ENCODE measurements at regions not wholly inside any gene's neighbourhood (a gene's known extent, or its start where the extent isn't known, plus 50 kb on each side); places are given as distances from the start of the nearest gene placed in this dataset.

DNA sequence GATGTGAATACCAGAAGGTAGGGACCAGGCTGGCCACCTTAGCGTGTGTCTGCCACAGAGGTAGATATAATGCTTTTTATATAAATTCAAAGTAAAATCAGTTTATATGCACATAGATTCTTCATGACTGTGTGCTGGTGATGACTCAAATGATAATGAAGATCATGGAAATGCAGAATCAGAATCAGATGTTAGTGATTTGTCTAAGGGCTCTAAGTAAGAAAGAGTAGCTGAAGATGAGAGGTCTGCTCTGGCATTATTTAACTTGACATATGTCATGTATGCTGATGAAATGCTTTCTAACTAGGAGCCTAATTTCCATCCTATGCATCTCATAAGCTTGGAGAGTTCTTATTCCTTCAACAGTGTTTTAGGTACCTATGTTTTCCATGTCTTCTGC is 50.3 kb upstream of the DPH6 start:
- DNase-seq = no peak

DNA sequence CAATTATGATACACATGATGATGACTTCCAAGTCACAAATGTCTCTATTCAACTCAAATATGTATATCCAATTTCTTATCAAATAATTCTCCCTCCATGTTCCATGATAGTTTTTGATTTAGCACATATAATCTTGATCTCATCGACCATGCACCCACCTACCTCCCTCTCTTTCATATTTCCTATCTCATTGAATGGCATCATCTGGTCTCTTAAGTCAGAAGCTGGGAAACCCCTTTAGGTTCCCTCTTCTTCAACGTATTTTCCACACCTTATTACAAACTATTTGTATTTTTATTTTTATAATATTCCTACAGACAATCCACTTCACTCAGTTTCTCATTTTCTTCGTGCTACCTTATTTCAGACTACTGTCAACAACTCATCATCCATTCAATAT is 56.9 kb upstream of the DPH6 start:
- no peak for DNase-seq

DNA sequence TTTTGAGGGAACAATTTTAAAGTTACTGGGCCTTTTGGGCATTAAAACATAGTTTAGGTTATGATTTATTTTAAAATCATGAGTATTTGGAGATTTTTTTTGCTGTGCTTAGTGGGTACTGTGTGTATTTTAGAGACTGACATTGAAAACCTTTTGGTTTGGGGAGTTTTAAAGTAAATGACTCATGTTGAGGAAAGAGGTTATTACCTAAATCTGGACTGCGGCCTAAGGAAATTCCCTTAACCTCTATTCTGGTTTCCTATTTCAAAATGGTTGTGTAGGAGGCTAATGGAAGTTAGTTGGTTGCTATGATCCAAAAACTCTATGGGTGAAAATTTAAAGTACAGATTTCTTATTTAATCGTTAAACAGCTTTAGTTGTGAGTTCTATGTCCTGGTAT is 57.3 kb upstream of the DPH6 start:
- no peak for DNase-seq

DNA sequence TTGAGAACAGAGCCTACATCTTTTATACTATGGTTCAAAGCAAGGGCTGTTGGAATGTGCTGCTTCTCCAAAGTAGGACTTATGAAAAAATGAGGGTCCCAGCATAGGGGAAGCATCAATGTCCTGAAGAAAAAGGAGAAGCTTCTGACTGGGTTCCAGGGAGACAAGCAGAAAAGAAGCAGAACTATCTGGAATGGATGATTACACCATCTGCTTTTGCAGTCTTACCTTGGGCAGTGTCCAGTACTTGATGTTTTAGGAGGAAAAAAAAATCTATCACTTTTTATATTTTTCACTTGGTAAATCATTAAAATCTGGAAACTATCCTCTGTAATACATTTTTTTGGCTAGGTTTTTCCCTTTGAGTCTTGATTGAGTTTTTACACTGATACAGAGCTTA is 57.9 kb upstream of the DPH6 start:
- no peak for DNase-seq

DNA sequence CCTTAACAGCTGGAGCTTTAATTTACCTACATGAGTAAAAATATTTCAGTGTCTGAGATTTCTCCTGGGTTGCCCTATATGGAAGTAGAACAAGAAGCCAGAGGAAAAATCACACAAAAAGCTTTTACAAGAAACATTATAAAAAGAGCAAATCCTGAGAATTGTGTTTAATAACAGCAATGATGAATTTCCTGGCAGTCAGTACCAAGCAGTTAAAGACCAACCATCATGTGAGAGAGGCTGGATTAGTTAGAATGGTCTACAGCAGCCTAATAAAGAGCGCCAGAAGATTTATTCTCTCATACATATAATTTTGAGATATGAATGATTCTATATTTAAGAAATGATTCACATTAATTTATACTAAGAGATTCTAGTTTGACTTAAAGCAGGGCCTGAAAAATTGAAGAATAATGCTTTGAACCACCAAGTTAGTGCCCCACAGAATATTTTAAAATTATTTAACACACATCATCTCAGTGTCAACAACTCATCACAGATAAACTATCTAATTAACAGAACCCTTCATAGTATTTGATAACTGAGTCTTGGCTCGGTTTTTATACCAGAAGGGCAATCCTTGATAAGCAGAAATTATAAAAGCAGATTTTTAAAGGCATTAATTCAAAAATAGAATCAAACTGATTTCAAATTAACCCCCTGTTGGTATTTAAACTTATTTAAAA is 59.9 kb upstream of the DPH6 start:
- DNase-seq = no peak

DNA sequence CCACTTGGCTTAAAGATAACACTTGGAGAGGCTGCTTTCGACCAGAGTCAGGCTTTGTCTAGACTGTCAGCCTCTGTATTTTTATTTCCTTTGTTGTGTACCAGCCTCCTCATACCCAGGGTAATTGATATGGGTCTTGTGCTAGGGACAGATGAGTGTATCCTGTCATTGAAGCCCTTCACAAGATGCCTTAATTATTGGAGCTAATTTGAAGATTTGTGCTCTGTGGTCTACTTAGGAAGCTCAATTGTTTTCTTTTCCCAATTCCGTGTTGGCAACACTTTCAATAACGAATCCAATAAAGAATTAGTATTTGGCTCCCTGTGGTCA is 60.5 kb upstream of the DPH6 start:
- no peak for DNase-seq

DNA sequence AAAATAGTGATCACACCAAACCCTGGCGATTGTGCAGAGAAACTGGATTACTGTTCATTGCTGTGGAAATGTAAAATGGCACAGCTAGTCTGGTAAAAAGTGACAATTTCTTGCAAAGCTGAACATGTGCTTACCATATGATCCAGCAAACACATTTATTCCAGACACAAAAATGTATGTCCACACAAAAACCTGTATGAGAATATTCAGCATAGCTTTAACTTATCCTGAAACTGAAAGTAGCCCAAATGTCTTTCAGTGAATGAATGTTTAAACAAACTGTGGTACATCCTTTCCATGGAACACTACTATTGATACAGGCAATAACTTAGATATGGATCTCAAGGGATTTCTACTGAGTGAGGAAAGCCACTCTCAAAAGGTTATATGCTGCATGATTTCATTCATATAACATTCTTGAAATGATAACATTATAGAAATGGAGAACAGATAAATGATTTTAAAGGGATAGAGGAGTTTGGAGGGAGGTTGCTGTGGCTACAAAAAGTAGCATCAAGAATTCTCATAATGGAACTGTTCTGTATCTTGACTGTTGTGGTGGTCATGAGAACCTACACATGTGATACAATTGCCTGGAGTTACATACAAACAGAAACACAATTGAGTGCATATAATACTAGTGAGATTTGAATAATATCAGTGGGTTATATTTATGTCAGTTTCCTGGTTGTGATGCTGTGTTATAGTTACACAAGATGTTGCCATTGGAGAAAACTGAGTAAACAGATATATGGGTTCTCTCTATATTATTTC is 70.7 kb upstream of the DPH6 start:
- DNase-seq = no peak

DNA sequence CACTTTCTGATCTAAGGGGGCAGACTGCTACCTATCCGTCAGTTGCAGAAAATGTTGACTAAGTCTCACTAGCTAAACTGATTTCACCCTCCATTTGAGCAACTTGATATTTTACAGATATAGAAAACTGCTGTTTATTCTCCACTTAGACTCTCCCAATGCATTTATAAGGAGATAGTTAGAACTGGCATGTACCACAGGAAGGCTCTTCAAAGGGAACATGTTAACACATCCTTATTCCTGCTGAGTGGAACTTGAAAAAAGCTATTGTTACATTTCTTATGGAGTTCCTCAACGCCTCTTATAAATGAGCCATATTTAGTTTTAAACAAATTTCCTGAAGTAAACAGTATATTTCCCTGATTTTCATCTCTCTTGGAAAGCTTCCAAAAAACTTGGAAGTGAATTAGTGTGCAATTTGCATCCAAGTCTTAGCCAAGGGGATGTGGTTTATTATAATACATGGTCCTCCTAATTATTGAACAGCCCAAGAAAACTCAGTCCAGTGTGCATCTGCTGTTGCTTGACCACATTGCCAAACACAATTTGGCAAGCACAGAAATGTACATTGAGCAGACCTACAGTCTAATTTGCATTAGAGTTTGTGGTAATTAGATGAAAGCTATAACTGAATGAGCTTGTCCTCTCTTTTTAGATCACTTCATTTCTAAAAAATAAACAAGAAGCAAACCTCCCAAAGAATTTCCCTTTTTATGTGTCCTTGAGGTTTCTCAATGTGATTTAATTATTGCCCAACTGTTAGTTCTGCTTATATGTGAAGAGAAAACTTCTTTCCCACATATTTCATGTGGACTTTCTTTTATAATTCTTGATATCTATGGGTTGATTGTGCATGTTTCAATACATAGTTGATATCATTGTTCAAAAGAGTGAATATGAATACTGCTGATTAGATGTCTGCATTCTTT is 72.6 kb upstream of the DPH6 start:
- DNase-seq = no peak

DNA sequence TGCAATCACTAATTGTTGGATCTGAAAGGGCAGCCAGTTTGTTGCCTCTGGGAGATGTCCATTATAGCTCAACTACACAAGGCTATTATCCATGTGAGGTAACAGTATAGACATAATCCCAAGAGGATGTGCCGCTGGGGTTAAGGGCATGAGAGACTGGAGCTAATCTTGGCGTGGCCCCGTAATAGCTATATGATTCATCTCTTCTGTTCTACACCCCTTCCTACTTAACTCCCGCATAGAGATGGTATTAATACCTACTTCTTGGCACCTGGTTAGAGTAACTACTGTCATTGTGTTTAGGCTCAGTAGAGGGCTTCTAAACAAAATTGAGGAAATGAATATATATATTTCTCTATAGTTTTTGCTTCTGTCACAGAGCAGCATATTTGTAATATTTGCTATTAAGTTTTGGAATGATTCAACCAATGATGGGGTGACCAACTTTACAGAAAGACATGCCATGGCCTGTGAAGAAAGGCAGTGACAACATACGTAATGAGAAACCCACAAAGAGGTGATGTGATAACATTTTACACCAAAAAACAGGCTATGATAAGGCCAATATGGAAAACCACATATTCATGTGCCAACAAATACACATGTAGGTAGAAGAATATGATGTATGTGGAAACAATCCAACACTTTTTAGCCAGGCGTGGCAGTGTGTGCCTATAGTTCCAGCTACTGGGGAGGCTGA is 76.8 kb upstream of the DPH6 start:
- DNase-seq = no peak

DNA sequence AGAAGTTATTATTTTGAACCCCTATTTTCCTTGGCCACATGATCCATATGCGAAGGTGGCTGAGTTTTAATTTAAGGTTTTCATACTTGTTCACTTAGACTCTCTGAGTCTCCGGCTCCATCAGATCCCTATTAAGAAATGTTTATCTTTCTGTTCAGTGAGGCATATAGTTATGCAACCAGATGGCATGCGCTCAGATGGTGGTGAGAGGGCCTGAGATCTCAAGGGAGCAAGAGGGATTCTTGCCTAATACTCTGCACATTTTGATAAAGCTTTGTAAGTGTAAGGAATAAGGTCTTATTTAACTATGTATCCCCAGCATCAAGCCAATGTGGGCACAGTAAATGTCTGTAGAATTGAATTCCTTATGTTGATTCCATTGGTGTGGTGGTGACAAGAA is 78.9 kb upstream of the DPH6 start:
- no peak for DNase-seq

DNA sequence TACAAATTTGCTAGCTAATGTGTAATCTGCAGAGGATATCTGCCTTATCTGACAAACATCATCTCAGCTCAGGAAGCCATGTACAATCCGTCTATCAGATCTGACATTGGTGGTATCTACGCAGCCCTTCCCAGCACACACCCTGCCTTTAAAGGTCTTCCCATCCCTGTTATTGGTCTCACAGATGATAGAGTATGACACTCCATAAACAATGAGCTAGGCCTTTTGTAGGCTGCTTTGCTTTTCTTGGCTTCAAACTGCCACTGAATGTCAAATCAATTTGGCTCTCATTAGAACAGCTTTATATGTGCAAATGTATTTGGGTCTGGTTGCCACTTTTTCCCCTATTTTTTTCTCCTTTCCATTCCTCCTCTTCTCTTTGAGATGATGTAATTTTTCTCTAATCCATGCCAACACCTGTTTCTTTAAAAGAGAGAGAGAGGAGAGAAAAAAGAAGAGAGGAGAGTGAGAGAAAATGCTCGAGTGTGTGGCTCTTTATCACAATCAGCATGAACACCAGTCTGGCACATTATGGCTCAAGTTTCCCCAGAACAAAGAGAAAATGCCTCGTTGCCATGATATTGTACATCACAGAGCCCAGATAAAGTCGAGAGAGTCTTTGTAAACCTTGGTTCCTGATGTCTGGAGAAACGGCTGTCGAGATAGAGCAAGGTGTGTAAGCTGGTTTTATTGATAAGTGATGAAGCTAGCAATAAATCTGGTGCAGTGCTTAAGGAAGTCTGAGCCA is 80.8 kb upstream of the DPH6 start:
- DNase-seq = no peak

DNA sequence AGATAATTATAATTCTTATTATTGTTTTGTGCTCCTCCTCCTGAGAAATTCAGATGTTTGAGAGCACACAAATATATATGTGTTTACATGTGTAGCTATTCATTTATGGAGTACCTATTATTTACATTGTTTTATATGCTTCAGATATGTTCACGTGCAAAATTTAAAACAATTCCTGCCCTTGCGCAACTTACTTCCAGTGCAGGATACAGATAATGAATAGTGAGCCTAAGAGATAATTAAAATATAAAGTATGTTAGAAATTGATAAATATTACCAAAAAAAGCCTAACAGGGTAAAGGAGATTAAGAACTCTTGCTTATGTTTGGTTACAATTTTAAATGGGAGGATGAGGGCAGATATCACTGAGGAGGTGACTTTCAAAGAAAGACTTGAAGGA is 81.7 kb upstream of the DPH6 start:
- no peak for DNase-seq

DNA sequence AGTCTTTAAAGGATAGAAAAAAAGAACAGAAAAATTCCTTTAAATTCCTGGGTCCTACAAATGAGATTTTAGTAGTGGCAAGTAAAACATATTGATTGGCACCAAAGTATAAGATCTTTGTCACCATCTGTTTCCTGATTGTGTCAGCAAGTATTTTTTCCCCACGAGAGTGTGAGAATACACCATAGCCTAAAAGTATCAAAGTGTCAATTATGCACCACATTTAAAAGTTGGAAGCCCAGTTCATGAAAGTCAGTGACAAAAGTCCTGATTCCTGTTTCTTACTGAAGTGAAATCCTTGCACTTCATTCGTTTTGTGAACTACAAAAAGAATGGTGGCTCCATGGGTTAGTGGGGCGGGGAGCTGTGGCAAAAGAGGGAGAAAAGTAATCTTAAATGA is 83.8 kb upstream of the DPH6 start:
- no peak for DNase-seq

DNA sequence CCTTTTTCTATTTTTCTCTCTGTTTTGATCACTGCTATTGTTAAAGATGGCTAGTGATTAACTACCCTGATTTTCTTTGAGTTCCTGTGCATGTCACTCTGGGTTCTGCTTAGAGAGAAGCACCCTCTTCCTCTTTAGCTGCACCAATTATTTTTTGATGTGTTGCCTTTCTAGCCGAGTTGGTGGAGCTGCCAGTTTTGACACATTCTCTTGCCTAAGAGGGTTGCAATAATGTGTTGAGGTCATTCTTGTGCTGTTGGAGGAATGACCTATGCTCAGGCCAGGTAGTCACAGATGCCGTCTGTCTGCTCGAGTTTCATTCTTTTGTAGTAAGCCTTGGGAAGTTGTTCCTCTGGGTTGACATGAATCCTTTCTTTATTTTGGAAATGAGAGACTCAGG is 84.6 kb upstream of the DPH6 start:
- no peak for DNase-seq

DNA sequence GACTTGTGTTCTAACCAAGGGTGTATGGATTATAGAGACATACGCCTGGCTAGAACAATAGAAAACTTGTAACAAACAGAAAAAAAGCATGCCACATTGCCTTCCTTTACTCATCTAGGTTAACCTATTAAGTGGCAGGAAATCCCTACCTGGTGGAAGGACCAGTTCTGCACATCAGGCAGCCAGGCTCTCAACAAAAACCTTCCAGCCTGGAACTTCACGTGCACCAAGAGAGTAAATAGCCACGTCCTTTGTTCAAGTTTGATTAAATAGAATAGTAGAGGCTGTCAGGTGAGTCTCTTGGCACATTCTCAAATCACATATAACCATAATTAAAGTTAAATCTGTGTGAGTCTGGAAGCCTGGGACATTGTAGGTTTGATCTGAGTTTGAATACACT is 85.0 kb upstream of the DPH6 start:
- DNase-seq = no peak

DNA sequence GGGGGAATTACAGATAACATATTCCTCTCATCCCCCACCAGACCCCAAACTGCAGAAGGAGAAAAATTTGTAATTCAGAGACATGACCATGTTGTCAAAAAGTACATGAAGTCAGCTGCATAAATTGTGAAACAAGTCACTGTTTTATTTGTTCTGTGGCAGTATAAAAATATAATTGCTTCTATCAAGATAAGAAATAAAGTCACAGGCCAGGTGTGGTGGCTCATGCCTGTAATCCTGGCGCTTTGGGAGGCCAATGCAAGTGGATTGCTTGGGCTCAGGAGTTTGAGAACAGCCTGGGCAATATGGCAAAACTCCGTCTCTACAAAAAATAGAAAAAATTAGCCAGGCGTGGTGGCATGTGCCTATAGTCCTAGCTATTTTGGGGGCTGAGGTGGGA is 87.7 kb upstream of the DPH6 start:
- no peak for DNase-seq

DNA sequence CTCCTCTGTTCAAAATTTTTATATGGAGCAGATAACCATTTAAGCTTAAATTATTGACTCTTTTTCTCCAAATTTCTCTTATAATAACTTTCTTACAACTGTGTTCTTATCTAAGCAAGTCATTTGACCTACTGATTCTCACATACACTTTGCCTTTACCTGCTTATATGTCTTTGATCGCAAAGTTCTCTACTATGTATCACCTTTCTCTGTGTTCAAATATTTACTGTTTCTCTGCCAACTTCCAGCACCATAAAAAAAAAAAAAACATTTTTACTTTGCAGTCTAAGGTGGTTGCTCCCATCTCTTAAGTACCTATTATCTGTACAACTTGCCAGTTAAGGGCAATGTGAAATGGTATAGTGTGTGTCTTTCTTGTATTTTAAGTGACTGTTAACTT is 100.8 kb upstream of the DPH6 start:
- no peak for DNase-seq

DNA sequence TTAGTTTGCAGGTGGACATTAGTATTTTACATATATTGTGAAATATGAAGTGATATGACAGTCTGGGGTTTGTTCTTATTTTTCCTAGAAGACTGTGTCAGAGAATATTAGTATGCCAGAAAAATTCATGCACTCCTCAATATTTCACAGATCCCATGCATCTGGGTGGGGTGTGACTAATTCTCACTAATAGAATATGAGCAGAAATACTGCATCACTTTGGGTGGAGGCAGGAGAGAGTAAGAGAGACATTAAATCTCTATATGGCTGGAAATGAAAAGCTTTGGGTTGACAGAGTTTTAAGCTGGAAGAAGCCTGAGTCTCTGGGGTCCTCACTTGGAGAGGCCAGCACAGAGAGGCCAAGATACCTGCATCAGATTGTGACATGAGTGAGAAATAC is 101.3 kb upstream of the DPH6 start:
- DNase-seq = no peak

DNA sequence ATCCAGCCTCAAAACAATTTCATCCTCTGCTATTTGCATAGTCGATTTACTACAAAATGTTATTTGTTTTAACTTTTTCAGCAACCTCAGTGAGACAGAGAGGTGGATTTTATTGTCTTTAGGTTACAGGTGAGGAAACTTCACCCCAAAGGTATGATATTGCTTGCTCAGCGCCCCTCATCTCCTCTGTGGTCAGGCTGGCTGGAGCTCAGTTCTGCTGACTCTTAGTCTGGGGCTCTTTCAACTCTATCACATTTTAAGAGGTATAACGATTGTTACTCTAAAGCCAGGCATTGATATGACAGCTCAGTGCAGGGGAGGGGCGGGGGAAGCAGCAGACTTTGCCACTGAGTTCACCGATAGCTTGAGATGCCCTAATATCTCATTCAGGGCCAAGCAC is 103.0 kb upstream of the DPH6 start:
- no peak for DNase-seq

DNA sequence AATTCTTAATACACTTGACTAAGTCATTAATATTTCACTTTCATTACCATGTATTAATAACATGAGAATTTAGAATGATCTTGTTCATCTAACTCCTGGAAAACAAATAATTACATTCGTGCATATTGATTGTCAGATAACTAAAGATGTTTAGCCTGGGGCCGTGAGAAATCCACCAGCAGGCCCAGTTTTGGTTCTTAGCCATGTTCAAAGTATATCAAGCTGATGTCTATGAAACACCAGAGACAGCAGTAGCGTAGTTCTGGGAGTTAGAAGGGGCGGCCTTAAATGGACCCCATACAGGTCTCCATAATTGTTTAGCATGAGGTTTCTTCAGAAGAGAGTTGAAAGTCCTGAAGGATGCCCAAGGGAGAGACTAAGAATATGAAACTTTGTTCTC is 103.6 kb upstream of the DPH6 start:
- no peak for DNase-seq

DNA sequence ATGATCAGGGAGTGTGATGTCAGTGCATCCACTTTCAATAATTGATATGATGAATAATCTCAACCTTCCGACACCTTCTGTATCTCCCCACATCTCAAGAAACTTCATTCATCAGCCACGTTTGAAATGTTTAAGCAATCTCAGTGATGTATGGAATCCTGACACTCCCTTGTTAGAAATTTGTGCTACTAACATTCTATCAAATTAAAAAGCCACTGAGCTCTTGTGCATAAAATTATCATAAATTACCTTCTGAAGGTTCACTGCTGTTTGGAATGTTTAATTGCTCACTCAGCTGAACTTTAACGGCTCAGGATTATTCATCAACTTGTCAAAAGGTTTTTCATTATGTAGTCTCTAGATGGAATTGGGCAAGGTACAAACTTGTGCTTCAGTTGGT is 108.4 kb upstream of the DPH6 start:
- DNase-seq = no peak

DNA sequence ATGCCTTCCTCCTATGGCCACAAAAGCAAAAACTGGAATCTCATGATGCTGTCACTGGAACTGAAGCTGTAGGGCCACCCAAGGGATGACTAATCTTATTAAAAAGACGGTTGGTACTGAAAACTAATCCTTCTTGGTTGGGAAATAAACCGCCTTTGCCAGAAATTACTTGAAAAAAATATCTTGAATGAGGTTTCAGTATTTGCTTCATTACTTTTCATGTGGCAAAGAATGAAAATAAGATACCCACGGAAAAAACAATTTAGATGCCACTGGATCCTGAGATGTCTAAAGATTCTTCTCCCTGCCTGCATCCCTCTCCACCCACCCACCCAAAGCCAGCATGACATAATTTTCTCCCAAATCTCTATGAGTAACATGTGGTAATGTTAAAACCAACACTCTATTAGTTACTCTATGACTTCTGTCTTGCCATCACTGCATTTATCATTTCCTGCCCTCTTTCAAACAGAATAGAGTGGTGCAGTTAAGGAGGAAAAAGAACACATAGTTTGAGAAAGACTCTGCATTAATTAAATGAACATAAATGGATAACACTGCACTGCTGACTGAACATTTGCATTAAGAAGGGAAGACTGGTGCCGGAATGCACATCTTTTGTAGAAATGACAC is 111.8 kb upstream of the DPH6 start:
- DNase-seq = no peak

Data from activated effector memory CD4-positive, alpha-beta T cell treated with Interleukin-2 at 50 U/mL for 16 hours (primary cell).